Activated naive CD4-positive, alpha-beta T cell treated with anti-CD3 and anti-CD28 coated beads, Interleukin-2, amount 50 U/mL, for 72 hours (primary cell): ENCODE measurements at regions not wholly inside any gene's neighbourhood (a gene's known extent, or its start where the extent isn't known, plus 50 kb on each side); places are given as distances from the start of the nearest gene placed in this dataset.
"Not testable (repeated sequence)": the region's sequence is repeated elsewhere in the genome, so short reads cannot be mapped to it uniquely, and the experiment has no call there.

Experiments
- ATAC-seq, 2 donors: fragments of 150-1000 bp; cut with Tn5 transposase; 2 replicates each; pipeline ENCODE4 v1.10.0; 2021; ENCODE audit warnings: mild to moderate bottlenecking in 2 of 2, moderate library complexity in 2 of 2
- DNase-seq, 2 donors: peaks; one replicate each; pipeline ENCODE4 v3.0.0; 2021 to 2022; ENCODE audit warnings: low spot score in 2 of 2
- H3K27ac Mint-ChIP-seq, 2 donors: one replicate each; pipeline ENCODE4 v1.8.0; 2022; ENCODE audit warnings: mild to moderate bottlenecking in 2 of 2, mixed read lengths in 2 of 2
- H3K36me3 Mint-ChIP-seq, 2 donors: one replicate each; pipeline ENCODE4 v1.8.0; 2022; ENCODE audit warnings: mixed read lengths in 2 of 2
- H3K9me3 Mint-ChIP-seq, 2 donors: one replicate each; pipeline ENCODE4 v1.8.0; 2022; ENCODE audit warnings: mixed read lengths in 2 of 2

GRCh38 chr18:21979759-21980158 is 189.6 kb upstream of the GATA6 start:
- ATAC-seq = no peak
- H3K27ac Mint-ChIP-seq = peak overlapping the region in 1 of 2 donors; percentile 1

GRCh38 chr18:21980744-21981143 is 188.6 kb upstream of the GATA6 start:
- no peaks in the 10 kb centered on the region for H3K36me3 Mint-ChIP-seq
- DNase-seq = no peak

More at GRCh38 chr18:21979759-21980158, 189.6 kb upstream of the GATA6 start:
- Mint-ChIP-seq H3K9me3 (no peaks in the 10 kb centered on the region), H3K36me3 (no peaks in the 10 kb centered on the region)
- no peak for DNase-seq

GRCh38 chr18:21981489-21981888 is 187.9 kb upstream of the GATA6 start:
- not testable (repeated sequence) for H3K36me3 Mint-ChIP-seq, H3K9me3 Mint-ChIP-seq, ATAC-seq, DNase-seq, H3K27ac Mint-ChIP-seq

More at GRCh38 chr18:21980744-21981143, 188.6 kb upstream of the GATA6 start:
- H3K9me3 Mint-ChIP-seq = no peaks in the 10 kb centered on the region
- no peak for ATAC-seq
- no peak overlapping the region for H3K27ac Mint-ChIP-seq

GRCh38 chr18:21991081-21991534 is 178.3 kb upstream of the GATA6 start:
- Mint-ChIP-seq H3K36me3 (no peaks in the 10 kb centered on the region), H3K27ac (no peak overlapping the region), H3K9me3 (no peaks in the 10 kb centered on the region)
- DNase-seq (no peak), ATAC-seq (no peak)

GRCh38 chr18:21991886-21992285 is 177.5 kb upstream of the GATA6 start:
- Mint-ChIP-seq H3K27ac (no peak overlapping the region), H3K9me3 (no peaks in the 10 kb centered on the region), H3K36me3 (no peaks in the 10 kb centered on the region)
- no peak for DNase-seq
- ATAC-seq = no peak

GRCh38 chr18:21996351-21996826 is 173.0 kb upstream of the GATA6 start:
- Mint-ChIP-seq H3K9me3 (no peaks in the 10 kb centered on the region), H3K36me3 (no peaks in the 10 kb centered on the region), H3K27ac (no peak overlapping the region)
- ATAC-seq (no peak), DNase-seq (no peak)

- Mint-ChIP-seq H3K36me3 (no peaks in the 10 kb centered on the region), H3K9me3 (no peaks in the 10 kb centered on the region), H3K27ac (peak overlapping the region in 1 of 2 donors; percentile 92)
- peak; percentile 31 to 52 for ATAC-seq
- DNase-seq = no peak
Observed at GRCh38 chr18:21997207-21998143, 171.9 kb upstream of the GATA6 start.

GRCh38 chr18:21998486-21998885 is 170.9 kb upstream of the GATA6 start:
- no peaks in the 10 kb centered on the region for H3K9me3 Mint-ChIP-seq

GRCh38 chr18:22001912-22002487 is 167.4 kb upstream of the GATA6 start:
- Mint-ChIP-seq H3K36me3 (no peaks in the 10 kb centered on the region), H3K27ac (no peak overlapping the region), H3K9me3 (no peaks in the 10 kb centered on the region)
- ATAC-seq (no peak), DNase-seq (no peak)

More at GRCh38 chr18:21998486-21998885, 170.9 kb upstream of the GATA6 start:
- Mint-ChIP-seq H3K36me3 (no peaks in the 10 kb centered on the region), H3K27ac (no peak overlapping the region)
- DNase-seq (no peak), ATAC-seq (no peak)

- Mint-ChIP-seq H3K9me3 (peaks cover 0 to under 1% of the 10 kb centered on the region in 2 donors), H3K36me3 (no peaks in the 10 kb centered on the region)
Observed at GRCh38 chr18:22005191-22005841, 164.1 kb upstream of the GATA6 start.

GRCh38 chr18:22006458-22006857 is 162.9 kb upstream of the GATA6 start:
- Mint-ChIP-seq H3K9me3 (peaks cover 0 to 3% of the 10 kb centered on the region in 2 donors), H3K36me3 (no peaks in the 10 kb centered on the region), H3K27ac (no peak overlapping the region)
- no peak for DNase-seq
- no peak for ATAC-seq

More at GRCh38 chr18:22005191-22005841, 164.1 kb upstream of the GATA6 start:
- ATAC-seq = no peak
- no peak for DNase-seq
- no peak overlapping the region for H3K27ac Mint-ChIP-seq

GRCh38 chr18:22009242-22009641 is 160.1 kb upstream of the GATA6 start:
- ATAC-seq (no peak), DNase-seq (no peak)
- peaks cover 3 to 4% of the 10 kb centered on the region in 2 donors for H3K9me3 Mint-ChIP-seq
- no peak overlapping the region for H3K27ac Mint-ChIP-seq
- H3K36me3 Mint-ChIP-seq = no peaks in the 10 kb centered on the region

GRCh38 chr18:22013993-22014392 is 155.4 kb upstream of the GATA6 start:
- ATAC-seq = no peak
- Mint-ChIP-seq H3K36me3 (no peaks in the 10 kb centered on the region), H3K27ac (no peak overlapping the region), H3K9me3 (peaks cover 3 to 9% of the 10 kb centered on the region in 2 donors)
- no peak for DNase-seq

- ATAC-seq = no peak
- no peak for DNase-seq
- Mint-ChIP-seq H3K9me3 (peaks cover 3 to 9% of the 10 kb centered on the region in 2 donors), H3K27ac (no peak overlapping the region), H3K36me3 (no peaks in the 10 kb centered on the region)
Observed at GRCh38 chr18:22015156-22015555, 154.2 kb upstream of the GATA6 start.

- DNase-seq (no peak), ATAC-seq (no peak)
- peaks cover 0 to 5% of the 10 kb centered on the region in 2 donors for H3K9me3 Mint-ChIP-seq
- no peak overlapping the region for H3K27ac Mint-ChIP-seq
- H3K36me3 Mint-ChIP-seq = no peaks in the 10 kb centered on the region
Observed at GRCh38 chr18:22018366-22018765, 151.0 kb upstream of the GATA6 start.

- H3K36me3 Mint-ChIP-seq = no peaks in the 10 kb centered on the region
- DNase-seq = no peak
- H3K27ac Mint-ChIP-seq = no peak overlapping the region
- no peak for ATAC-seq
- H3K9me3 Mint-ChIP-seq = peaks cover 0 to 5% of the 10 kb centered on the region in 2 donors
Observed at GRCh38 chr18:22019193-22019592, 150.2 kb upstream of the GATA6 start.
